HG02840 (cell line): ENCODE measurements at regions not wholly inside any gene's neighbourhood (a gene's known extent, or its start where the extent isn't known, plus 50 kb on each side); places are given as distances from the start of the nearest gene placed in this dataset.

ENCODE experiments used
- ATAC-seq: cut with Tn5 transposase; IDR thresholded peaks from one replicate; pipeline ENCODE4 v1.9.1; 2021; ENCODE audit warnings: mild to moderate bottlenecking, moderate library complexity, moderate number of reproducible peaks; ENCODE audit not compliant: unreplicated experiment, low FRiP score

DNA sequence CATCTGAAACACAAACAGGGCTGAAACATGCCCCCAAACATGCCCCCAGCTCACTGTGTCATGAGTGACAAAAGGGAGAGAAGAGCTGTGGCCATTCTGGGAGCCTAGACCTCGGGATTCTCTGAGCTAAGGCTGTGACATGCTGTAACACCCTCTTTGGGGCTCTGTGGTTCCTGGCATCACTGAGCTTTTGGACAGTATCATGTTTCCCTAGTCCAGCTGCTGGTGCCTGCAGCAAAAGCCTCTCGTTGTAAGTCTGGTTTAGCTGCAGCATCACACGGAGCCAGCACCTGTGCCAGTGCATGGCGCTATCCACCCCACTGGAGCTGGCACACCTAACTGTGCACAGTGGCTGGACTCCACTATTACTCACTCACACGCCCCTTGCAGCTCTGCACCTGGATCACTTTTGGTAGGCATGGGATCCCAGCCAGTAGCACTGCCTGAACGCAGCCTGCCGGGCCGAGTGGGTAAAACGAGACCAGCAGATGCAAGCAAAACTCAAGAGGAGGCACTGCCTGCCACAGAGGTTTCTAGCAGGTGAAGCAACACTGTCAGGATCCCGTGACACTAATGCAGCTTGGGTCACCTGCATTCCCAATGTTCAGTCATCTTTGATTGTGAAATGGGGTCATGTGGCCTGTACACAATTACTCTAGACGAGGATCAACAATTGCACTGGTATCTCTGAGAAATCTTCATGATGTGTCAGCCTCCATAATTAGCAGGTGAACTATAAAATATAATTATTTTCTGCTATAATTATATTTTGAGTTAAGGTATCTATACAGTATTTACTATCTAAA is 547.2 kb downstream of the ZNF804A start:
- ATAC-seq, result no peak

DNA sequence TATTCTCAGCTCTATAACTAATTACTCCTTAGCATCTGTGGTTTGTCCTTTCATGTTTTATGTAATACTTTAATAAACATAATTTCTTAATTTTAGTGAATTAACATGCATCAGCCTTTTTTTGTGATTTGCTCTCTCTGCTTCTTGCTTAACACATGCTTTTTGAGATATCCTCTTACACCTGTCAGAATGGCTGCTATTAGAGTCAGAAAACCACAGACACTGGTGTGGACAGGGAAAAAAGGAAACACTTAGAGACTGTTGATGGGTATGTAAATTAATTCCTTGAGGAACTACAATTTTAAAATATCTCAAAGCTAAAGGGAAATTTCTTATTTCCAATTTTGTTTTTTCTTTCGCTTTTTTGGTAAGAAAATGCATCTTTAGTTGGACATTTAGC is 549.0 kb downstream of the ZNF804A start:
- no peak for ATAC-seq

DNA sequence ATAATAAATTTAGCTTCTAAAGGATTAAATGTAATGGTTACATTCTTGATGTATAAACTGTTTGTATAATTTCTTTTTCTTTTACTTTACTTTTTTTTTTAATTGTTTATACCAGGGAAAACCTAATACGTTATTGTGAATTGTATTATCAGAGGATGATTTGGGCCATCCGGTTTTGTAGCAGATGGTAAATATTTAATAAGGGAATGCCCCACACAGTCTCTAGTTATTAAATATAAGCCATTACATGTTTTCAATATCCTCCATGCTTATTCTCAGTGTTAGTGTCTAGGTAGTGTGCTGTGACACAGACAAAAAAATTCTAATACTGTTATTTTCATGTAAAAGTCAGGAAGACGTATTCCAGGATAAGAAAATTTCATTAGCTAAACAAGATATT is 553.9 kb downstream of the ZNF804A start:
- ATAC-seq, result no peak

DNA sequence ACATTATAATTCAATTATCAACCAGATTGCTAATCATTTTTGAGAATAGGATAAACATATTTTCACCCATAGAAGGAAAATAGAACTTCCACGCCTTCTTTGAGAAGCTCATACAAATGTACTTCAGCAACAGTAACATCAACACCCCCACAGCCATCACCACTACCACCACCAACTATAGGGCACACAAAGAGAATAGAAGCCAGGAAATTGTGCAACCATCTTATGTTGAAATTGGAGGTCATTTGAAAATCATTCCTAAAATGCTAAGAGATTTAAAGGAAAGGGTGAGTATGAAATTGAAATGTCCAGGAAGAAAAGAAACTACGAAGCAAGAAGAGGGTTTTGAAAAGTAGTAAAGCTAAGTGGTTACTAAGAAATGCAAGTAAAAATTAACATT is 563.4 kb downstream of the ZNF804A start:
- no peak for ATAC-seq

DNA sequence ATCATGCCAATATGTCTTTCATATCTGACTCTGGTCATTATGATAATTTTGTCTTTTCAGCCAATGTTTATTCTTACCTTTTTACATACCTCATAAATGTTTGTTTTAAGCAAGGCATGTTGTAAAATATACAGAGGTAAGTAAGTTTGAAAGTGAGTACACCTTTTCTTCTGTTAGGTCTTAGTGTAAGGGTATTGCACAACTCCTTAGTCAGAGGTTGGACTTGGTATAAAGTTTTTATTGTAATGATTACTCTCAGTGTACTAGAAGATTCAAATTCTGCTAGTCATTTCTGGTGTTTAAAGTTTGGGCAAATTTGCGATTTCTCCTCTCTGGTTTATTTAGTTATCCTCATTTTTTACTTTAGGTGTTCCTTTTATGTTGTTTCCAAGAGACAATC is 564.3 kb upstream of the FSIP2 start:
- no peak for ATAC-seq

DNA sequence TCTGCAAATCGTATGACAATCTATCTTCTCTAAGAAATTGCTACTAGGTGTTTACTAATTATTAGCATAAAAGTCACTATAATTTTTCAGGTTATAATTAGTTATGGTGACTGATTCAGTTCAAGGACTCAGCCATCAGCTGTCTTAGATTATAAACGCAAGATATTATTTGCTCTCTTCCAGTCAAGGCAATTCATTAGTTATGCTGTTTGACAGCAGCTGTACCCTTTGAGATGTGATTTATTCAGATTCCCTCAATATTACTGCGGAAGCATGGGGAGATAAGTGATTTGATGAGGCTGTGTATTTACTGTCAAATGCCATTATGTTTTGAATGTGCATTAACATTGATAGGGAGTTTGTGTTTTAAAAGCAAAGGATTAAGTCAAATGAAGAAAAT is 558.9 kb upstream of the FSIP2 start:
- ATAC-seq, result no peak

DNA sequence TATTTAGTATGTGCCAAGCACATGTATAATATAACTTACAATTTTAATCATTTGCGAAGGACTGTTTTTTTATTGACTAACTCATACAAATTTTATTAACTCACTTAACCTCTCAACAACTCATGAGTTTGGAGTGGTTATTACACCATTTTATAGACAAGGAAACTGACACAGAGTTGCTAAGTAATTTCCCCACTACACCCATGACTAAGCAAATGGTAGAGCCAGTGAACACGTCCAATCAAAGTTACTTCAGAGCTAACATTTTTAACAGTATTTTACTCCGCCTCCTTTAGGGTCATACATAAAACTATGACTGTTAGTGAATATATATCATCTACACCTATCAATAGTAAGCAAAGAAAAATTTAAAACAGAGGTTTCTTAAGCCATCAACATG is 556.7 kb upstream of the FSIP2 start:
- no peak for ATAC-seq

DNA sequence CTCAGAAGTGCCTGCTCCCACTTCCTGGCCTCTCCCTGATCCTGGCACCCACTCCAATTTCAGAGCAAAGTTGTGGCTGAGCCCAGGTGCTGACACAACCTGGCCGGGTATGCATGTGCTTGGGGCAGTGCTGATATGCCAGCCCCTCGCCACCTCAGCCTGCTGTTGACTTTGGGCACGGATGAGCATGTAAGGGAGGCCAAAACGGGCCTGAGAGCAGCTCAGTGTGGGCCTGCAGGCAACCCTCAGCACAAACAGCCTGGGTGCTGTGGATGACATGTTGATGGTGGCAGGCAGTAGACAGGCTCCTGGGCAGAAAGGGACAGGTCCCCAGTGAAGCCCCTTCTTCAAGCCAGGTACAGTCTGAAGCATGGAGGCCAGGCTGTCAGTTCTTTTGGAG is 553.6 kb upstream of the FSIP2 start:
- no peak for ATAC-seq

DNA sequence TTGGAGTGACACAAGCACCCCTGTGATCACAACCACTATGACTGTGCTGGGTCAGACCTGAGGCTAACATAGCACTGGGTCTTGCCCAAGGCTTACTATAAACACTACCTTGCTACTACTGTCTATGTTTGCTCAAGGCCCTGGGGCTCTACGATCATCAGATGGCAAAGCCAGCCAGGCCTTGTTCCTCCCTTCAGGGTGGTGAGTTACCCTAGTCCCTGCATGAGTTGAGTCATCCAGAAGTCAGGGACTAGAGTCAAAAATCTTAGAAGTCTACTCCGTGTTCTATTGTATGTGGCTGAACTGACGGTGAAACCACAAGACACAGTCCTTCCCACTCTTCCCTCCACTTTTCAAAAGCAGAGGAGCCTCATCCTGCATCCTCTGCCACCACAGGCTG is 551.2 kb upstream of the FSIP2 start:
- ATAC-seq, result no peak

DNA sequence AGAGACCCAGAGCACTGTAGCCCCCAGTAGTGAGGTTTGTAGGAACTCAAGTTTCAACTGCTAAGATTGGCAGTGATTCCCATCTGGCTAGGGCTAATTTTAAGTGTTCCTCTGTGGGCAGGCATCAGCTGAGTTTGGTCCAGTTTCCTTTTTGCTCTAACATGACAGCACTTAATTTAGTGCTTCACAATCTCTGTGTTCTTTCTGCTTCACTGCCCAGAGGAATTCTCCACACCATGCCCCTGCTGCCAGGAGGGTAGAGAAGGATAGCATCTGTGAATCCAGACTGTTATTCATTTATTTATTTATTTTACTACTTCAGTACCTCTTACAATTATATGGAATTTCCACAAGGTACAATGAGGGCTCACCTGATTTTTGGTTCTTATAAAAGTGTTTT is 549.9 kb upstream of the FSIP2 start:
- ATAC-seq, result no peak

DNA sequence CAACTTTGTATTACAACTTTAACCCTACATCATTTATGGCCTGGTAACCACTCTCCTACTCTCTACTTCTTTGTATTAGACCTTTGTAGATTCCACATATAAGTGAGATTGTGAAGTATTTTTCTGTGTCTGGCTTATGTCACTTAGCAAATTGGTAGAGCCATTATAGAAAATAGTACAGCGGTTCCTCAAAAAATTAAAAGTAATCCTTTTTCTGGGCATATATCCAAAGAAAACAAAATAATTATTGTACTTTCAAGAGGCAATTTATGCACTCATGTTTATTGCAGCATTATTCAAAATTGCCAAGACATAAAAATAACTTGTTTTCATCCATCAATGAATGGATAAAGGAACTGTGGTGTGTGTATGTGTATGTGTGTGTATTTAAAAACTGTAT is 537.5 kb upstream of the FSIP2 start:
- ATAC-seq, result no peak

DNA sequence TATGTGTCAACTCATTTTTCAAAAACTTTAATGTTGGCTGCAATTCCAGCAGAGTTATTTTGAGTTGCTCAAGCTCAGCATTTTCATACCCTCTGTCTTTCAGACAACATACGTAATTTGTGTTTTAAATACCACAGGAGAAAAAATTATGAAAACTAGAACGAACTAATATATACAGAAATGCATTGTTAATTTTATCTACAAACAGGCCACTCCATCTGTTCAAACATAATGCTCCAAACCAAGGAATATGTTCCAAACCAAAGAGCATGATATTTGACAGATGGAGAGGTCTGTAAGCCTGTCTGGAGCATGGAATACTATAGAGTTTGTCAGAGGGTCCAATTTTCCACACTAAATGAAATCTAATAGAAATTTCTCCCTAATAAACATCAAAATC is 536.2 kb upstream of the FSIP2 start:
- no peak for ATAC-seq

DNA sequence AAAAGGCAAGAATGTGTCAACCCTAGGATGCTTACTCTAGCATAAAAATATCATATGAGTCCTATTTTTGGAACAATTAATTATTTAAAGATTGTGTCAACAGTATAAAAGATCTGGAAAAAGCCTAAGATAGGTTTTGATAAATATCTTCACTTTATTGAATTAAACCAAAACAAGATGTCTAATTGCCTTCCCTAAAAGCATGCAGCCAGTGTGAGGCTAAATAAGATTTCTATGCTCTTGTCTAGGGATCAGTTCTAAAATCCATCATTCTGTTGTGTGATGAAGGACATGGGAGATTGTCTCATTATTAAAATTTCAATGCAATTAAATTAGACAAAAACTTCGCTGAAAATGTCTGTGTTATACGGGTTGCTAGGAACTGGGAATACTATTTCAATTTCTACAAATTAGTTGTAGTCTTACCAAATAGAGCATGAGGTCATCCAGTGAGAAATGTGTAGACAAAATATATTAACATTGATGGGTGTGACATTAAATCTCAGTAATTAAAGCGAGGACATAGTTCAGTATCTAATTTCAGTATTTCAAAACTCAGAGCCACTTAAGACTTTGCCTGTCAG is 535.6 kb upstream of the FSIP2 start:
- no peak for ATAC-seq

DNA sequence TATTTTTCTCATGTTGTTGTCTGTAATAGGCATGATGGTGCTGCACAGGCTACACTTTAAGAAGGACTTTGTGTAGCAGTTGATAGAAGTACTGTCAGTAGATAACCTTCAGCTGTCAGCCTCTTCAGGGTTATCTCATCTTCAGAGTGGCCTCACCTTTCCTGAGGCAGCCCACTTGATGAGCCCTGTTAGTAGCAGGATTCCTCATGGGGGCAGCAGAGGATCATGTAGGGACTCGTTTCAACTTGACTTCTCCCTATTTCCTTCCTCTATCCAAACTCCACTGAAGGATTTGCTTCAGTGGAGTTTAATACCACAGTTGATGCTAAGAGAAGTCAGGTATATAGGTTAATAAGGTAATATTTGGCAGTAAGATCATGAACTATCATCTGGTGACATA is 530.3 kb upstream of the FSIP2 start:
- no peak for ATAC-seq

DNA sequence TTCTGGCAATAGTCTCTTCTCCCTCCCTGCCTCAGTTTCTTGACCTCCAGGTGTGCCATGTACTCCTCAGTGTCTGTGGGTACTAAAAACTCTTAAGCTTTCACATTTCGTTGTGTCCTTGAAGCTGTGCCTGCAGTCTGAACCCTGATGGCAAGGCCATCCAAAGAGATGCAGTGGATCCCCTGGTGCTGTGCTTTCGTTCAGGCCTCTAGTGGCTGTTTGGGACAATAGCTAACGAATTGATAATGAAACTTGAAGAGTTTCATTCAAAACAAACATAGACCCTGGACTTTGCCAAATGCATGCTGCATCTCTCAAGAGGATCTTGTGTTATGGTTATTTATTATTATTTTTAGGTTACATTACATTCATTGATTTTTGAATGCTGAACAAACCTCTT is 523.1 kb upstream of the FSIP2 start:
- ATAC-seq, result no peak

DNA sequence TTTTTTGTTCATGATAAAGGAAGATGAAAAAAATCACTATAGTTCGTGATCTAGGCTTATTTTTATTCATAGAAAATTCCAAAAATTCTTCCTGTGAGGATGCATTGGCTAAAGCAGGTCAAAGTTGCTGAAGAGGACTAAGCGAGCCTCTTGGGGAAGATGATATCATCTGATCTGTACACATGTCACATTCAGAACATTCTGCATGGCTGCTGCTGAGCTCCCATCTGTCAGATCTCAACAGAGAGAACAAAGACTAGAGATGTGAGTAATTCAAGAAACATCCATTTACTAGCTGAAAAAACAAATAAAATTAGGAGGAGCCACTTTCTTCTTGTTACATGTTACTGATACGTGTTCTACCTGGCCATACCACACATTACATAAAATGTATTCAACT is 518.6 kb upstream of the FSIP2 start:
- ATAC-seq, result no peak

DNA sequence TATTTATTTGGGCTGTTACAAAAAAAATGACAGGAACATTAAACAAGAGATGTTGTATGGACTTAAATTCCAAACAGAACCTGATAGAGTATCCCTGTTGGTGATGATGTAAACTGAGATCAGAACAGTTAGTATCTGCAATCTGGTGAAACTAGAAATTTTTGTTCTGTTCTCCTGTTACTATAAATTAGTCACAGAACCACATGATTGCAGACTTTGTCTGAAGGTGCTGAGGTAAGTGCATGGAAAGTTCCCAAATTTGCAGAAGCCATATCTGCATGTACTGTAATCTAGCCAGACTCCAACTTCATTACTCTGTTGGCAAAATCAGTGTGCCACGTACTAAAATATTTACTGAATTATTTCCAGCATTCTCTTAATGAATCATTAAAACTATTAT is 516.3 kb upstream of the FSIP2 start:
- ATAC-seq, result no peak

DNA sequence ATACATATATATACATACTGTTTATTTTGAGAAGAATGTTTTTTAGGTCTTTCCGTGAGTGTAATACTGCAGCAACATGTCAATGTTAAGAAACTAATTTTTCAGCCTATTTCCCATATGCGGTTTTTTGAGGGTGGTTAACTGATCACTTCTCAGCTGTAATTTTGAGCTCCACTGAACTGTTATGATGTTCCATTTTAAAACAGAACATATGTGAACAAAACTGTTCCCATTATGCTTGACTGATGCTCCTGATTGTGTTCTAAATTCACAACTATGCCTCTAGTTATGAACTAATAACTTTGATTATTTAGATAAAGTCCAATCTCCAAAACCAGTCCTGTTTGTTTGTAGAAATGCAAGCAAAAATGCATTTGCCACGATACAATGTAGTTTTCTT is 511.2 kb upstream of the FSIP2 start:
- no peak for ATAC-seq

DNA sequence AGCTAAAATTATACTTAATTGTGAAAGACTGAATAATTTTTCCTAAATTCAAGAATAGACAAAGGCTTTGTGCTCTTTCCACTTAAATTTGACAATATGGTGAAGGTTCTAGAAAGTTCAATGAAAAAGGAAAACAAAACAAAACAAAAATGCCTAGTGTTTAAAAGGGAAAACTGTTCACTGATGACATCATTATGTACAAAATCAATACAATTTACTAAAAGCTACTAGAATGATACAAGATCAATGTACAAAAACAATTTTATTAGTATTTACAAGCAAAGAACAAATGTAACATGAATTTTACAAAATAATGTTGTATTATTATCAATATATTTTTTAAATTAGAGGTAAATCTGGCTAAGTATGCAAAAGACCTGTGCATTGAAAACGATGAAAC is 499.1 kb upstream of the FSIP2 start:
- ATAC-seq, result no peak

DNA sequence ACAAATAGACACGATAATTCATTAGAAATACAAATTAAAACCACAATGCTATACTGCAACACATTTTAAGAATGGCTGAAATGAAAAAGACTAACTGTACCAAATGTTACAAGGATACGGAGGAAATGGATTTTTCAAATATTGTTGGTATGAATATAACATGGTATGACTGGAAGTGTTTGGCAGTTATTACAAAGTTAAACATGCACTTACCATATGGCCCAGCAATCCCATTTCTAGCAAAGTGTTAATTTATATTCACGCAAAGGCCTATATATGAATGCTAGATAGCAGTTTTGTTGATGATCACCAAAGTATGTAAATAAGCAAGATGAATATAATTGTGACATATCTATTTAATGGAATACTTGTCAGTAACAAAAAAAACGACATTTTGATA is 497.8 kb upstream of the FSIP2 start:
- no peak for ATAC-seq

DNA sequence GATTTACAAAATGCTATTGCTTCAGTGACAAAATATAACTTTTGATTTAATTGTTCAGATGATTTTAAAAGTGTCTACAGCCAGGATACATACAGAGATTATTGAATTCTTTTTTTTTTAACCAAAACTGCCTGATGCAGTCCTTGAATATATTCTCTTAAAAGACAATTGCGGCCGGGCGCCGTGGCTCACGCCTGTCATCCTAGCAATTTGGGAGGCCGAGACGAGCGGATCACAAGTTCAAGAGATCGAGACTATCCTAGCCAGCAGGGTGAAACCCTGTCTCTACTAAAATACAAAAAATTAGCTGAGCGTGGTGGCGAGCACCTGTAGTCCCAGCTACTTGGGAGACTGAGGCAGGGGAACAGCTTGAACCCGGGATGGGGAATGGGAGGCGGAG is 497.0 kb upstream of the FSIP2 start:
- no peak for ATAC-seq

DNA sequence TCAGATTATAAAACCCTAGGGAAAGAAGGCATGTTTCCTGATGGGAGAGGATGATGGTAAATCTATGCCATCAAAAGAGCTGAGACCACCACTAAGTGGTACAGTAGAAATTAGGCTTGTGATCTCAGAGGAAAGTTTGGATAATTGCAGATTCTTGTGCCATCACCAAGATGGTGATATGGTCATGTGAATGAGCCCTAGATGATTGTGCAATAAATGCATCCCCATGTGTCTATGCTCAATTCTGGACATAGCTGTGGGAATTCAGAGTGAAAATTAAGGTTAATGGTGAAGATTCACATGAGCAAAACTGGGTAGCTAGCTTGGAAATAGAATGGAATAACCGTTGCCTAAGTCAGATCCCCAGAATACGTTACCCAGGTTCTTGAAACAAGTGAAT is 496.1 kb upstream of the FSIP2 start:
- ATAC-seq, result no peak

DNA sequence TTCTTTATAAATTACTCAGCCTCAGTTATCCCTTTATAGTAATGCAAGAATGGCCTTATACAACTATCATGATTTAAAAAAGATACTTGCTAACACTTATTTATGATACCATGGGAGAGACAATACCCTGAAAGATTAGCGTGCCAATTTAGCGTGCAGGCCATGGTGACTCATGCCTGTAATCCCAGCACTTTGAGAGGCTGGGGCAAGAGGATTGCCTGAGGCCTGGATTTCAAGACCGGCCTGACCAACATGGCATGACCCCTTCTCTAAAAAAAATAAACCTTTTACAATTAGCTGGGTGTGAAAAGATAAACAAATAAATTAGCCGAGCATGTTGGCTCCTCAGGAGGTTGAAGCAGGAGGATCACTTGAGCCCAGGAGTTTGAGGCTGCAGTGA is 493.4 kb upstream of the FSIP2 start:
- no peak for ATAC-seq
